Neural progenitor cell (in vitro differentiated cells): ENCODE measurements at regions not wholly inside any gene's neighbourhood (a gene's known extent, or its start where the extent isn't known, plus 50 kb on each side); places are given as distances from the start of the nearest gene placed in this dataset.

ENCODE experiments used
- DNase-seq: peaks from one replicate; pipeline ENCODE4 v3.0.0-alpha.2; 2016; ENCODE audit warnings: low spot score
- H2AFZ ChIP-seq: fragments of 200-600 bp; sonication (generic); replicated peaks from 2 replicates; pipeline ENCODE4 v1.6.1; 2016; ENCODE audit warnings: antibody characterized with exemption
- H3F3A ChIP-seq: fragments of 200-600 bp; sonication (generic); 2 replicates; pipeline ENCODE4 v1.6.1; 2016; ENCODE audit warnings: antibody characterized with exemption, low read depth
- H3K27ac ChIP-seq: fragments of 200-600 bp; sonication (generic); 2 replicates; pipeline ENCODE4 v1.5.1; 2016; ENCODE audit warnings: mild to moderate bottlenecking
- H3K27me3 ChIP-seq: fragments of 200-600 bp; sonication (generic); 2 replicates; pipeline ENCODE4 v1.6.1; 2016; ENCODE audit warnings: mild to moderate bottlenecking, moderate library complexity
- H3K36me3 ChIP-seq: fragments of 200-600 bp; sonication (generic); 2 replicates; pipeline ENCODE4 v1.5.1; 2016
- H3K4me1 ChIP-seq: fragments of 200-600 bp; sonication (generic); 2 replicates; pipeline ENCODE4 v1.6.1; 2016; ENCODE audit warnings: mixed run types
- H3K4me2 ChIP-seq: fragments of 200-600 bp; sonication (generic); 2 replicates; pipeline ENCODE4 v1.6.1; 2016
- H3K4me3 ChIP-seq: fragments of 200-600 bp; sonication (generic); 2 replicates; pipeline ENCODE4 v1.5.1; 2016
- H3K79me2 ChIP-seq: fragments of 200-600 bp; sonication (generic); 2 replicates; pipeline ENCODE4 v1.6.1; 2016; ENCODE audit warnings: low read depth
- H3K9ac ChIP-seq: fragments of 200-600 bp; sonication (generic); 2 replicates; pipeline ENCODE4 v1.6.1; 2016
- H3K9me3 ChIP-seq: fragments of 200-600 bp; sonication (generic); 2 replicates; pipeline ENCODE4 v1.5.1; 2016; ENCODE audit warnings: low read depth
- H4K20me1 ChIP-seq: fragments of 200-600 bp; sonication (generic); 2 replicates; pipeline ENCODE4 v1.6.1; 2016; ENCODE audit warnings: low read depth
- H3K27ac Mint-ChIP-seq: 3 replicates; pipeline ENCODE4 v1.8.0; 2021; ENCODE audit warnings: mixed read lengths
- H3K27me3 Mint-ChIP-seq: 2 replicates; pipeline ENCODE4 v1.8.0; 2022; ENCODE audit warnings: low read depth, mild to moderate bottlenecking, inconsistent platforms, moderate library complexity, mixed read lengths; ENCODE audit not compliant: insufficient read depth
- H3K36me3 Mint-ChIP-seq: 3 replicates; pipeline ENCODE4 v1.8.0; 2021; ENCODE audit warnings: mixed read lengths
- H3K4me1 Mint-ChIP-seq: 3 replicates; pipeline ENCODE4 v1.8.0; 2021; ENCODE audit warnings: mixed read lengths
- H3K4me3 Mint-ChIP-seq: 3 replicates; pipeline ENCODE4 v1.8.0; 2021; ENCODE audit warnings: mild to moderate bottlenecking, moderate library complexity, mixed read lengths
- H3K9me3 Mint-ChIP-seq: 3 replicates; pipeline ENCODE4 v1.8.0; 2020; ENCODE audit warnings: mixed read lengths
- EZH2 ChIP-seq: fragments of 200-600 bp; sonication (generic); IDR thresholded peaks from 2 replicates; pipeline ENCODE4 v1.6.1; 2017; ENCODE audit warnings: antibody characterized with exemption, mild to moderate bottlenecking, moderate library complexity
- EZH2phosphoT487 ChIP-seq: fragments of 200-600 bp; sonication (generic); IDR thresholded peaks from 2 replicates; pipeline ENCODE4 v1.6.1; 2017; ENCODE audit warnings: antibody characterized with exemption
- TF ChIP-seq, protein P1 (sequence below): fragments of 200-600 bp; sonication (generic); IDR thresholded peaks from 2 replicates; pipeline ENCODE4 v1.5.1; 2017; ENCODE audit warnings: antibody characterized with exemption, mild to moderate bottlenecking

DNA sequence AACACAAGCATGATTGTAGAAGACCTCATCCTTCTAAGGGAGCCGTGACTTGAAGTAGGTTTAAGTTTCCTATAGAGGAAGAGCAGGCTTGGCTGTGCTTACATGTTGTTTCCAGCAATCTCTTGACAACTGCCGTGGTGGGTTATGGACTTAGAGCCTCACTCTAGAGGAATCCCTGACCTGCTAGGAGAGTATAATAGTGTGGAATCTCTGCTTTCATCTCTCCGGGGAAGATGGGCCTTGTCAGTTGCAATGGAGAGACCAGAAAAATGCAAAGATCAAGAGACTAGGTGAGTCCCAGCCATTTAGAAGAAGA lies 137.6 kb downstream of the MIS18A start:
- Histone ChIP-seq H3K79me2 (no peaks in the 10 kb centered on the region), H2AFZ (no peak overlapping the region), H4K20me1 (peaks cover 14% of the 10 kb centered on the region), H3K9me3 (no peaks in the 10 kb centered on the region), H3K4me1 (peaks cover 17% of the 10 kb centered on the region), H3K27ac (no peak overlapping the region), H3K4me2 (no peak overlapping the region), H3K9ac (no peak overlapping the region), H3K27me3 (no peaks in the 10 kb centered on the region), H3K4me3 (no peak overlapping the region), H3K36me3 (no peaks in the 10 kb centered on the region), H3F3A (peaks cover 20% of the 10 kb centered on the region)
- TF ChIP-seq EZH2phosphoT487, result no peak
- TF ChIP-seq, protein P1, sequence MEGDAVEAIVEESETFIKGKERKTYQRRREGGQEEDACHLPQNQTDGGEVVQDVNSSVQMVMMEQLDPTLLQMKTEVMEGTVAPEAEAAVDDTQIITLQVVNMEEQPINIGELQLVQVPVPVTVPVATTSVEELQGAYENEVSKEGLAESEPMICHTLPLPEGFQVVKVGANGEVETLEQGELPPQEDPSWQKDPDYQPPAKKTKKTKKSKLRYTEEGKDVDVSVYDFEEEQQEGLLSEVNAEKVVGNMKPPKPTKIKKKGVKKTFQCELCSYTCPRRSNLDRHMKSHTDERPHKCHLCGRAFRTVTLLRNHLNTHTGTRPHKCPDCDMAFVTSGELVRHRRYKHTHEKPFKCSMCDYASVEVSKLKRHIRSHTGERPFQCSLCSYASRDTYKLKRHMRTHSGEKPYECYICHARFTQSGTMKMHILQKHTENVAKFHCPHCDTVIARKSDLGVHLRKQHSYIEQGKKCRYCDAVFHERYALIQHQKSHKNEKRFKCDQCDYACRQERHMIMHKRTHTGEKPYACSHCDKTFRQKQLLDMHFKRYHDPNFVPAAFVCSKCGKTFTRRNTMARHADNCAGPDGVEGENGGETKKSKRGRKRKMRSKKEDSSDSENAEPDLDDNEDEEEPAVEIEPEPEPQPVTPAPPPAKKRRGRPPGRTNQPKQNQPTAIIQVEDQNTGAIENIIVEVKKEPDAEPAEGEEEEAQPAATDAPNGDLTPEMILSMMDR, result no peak
- TF ChIP-seq EZH2, result no peak
- H3K4me3 Mint-ChIP-seq, result no peak overlapping the region
- peaks cover 6% of the 10 kb centered on the region for H3K27me3 Mint-ChIP-seq
- no peak overlapping the region for H3K27ac Mint-ChIP-seq
- no peak for DNase-seq
- H3K4me1 Mint-ChIP-seq, result peaks cover 37% of the 10 kb centered on the region
- peaks cover 18% of the 10 kb centered on the region for H3K9me3 Mint-ChIP-seq
- no peaks in the 10 kb centered on the region for H3K36me3 Mint-ChIP-seq

GRCh38 chr21:32140604-32141317 lies 138.1 kb downstream of the MIS18A start:
- H3K27me3 ChIP-seq, result no peaks in the 10 kb centered on the region
- peaks cover 17% of the 10 kb centered on the region for H3K4me1 ChIP-seq
- H3K9me3 ChIP-seq, result no peaks in the 10 kb centered on the region
- no peak for DNase-seq
- no peak overlapping the region for H3K4me2 ChIP-seq
- H2AFZ ChIP-seq, result no peak overlapping the region
- peaks cover 15% of the 10 kb centered on the region for H3K9me3 Mint-ChIP-seq
- no peak overlapping the region for H3K27ac ChIP-seq
- peaks cover 14% of the 10 kb centered on the region for H4K20me1 ChIP-seq
- H3K79me2 ChIP-seq, result no peaks in the 10 kb centered on the region
- H3K4me3 Mint-ChIP-seq, result no peak overlapping the region
- H3K27me3 Mint-ChIP-seq, result peaks cover 6% of the 10 kb centered on the region
- peaks cover 20% of the 10 kb centered on the region for H3F3A ChIP-seq
- TF ChIP-seq, protein P1, result no peak
- no peak for TF ChIP-seq EZH2phosphoT487
- TF ChIP-seq EZH2, result no peak
- no peaks in the 10 kb centered on the region for H3K36me3 ChIP-seq
- H3K4me1 Mint-ChIP-seq, result peaks cover 38% of the 10 kb centered on the region
- no peak overlapping the region for H3K4me3 ChIP-seq
- no peak overlapping the region for H3K27ac Mint-ChIP-seq
- H3K9ac ChIP-seq, result no peak overlapping the region
- H3K36me3 Mint-ChIP-seq, result no peaks in the 10 kb centered on the region

DNA sequence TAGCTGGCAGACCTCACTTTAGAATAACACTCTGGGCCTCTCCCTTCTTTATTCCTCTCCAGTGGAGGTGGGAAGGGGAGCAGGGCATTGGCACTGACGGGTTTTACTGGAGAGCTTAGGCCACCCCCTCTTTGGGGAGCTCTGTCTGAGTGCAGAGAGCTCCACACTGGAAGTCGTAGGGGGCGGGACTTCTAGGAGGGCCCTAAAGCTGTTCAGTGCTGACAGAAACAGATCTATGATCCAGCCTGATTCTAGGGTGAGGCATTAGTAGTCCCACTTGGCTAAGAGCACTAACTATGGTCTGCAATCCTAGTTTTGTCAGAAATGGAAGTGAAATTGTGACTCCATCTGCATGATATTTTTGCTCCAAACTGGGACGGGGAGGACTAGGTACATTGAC lies 138.7 kb downstream of the MIS18A start:
- no peak for DNase-seq
- Histone ChIP-seq H4K20me1 (peaks cover 14% of the 10 kb centered on the region), H3K4me3 (no peak overlapping the region), H2AFZ (no peak overlapping the region), H3K27me3 (no peaks in the 10 kb centered on the region), H3K4me1 (peaks cover 17% of the 10 kb centered on the region), H3K9me3 (no peaks in the 10 kb centered on the region), H3K9ac (no peak overlapping the region), H3K4me2 (no peak overlapping the region), H3K27ac (no peak overlapping the region), H3K36me3 (no peaks in the 10 kb centered on the region), H3F3A (peaks cover 20% of the 10 kb centered on the region), H3K79me2 (no peaks in the 10 kb centered on the region)
- peaks cover 14% of the 10 kb centered on the region for H3K9me3 Mint-ChIP-seq
- TF ChIP-seq EZH2 (no peak), EZH2phosphoT487 (no peak)
- TF ChIP-seq, protein P1, result no peak
- H3K4me3 Mint-ChIP-seq, result no peak overlapping the region
- H3K27ac Mint-ChIP-seq, result no peak overlapping the region
- peaks cover 6% of the 10 kb centered on the region for H3K27me3 Mint-ChIP-seq
- no peaks in the 10 kb centered on the region for H3K36me3 Mint-ChIP-seq
- peaks cover 40% of the 10 kb centered on the region for H3K4me1 Mint-ChIP-seq
